Mesothelial cell of epicardium (in vitro differentiated cells): ENCODE measurements at regions not wholly inside any gene's neighbourhood (a gene's known extent, or its start where the extent isn't known, plus 50 kb on each side); places are given as distances from the start of the nearest gene placed in this dataset.

Experiments
- DNase-seq, 2 experiments: peaks; one replicate each; pipeline ENCODE4 v3.0.0; 2021; ENCODE audit warnings: low spot score in 2 of 2; ENCODE audit not compliant: unreplicated experiment in 2 of 2
- H3K27ac Mint-ChIP-seq: 2 replicates; pipeline ENCODE4 v1.8.0; 2021; ENCODE audit warnings: mixed read lengths
- H3K27me3 Mint-ChIP-seq: 2 replicates; pipeline ENCODE4 v1.8.0; 2021; ENCODE audit warnings: low read depth, mixed read lengths
- H3K36me3 Mint-ChIP-seq: 2 replicates; pipeline ENCODE4 v1.8.0; 2021; ENCODE audit warnings: mixed read lengths
- H3K4me1 Mint-ChIP-seq: 2 replicates; pipeline ENCODE4 v1.8.0; 2021; ENCODE audit warnings: mixed read lengths
- H3K4me3 Mint-ChIP-seq: 2 replicates; pipeline ENCODE4 v1.8.0; 2021; ENCODE audit warnings: mild to moderate bottlenecking, moderate library complexity, mixed read lengths
- H3K9me3 Mint-ChIP-seq: 2 replicates; pipeline ENCODE4 v1.8.0; 2021; ENCODE audit warnings: mixed read lengths
- TF ChIP-seq, protein P1 (sequence below): fragments of 200-600 bp; sonication (generic); IDR thresholded peaks from one replicate; pipeline ENCODE4 v1.5.0; 2021; ENCODE audit warnings: antibody characterized with exemption; ENCODE audit not compliant: unreplicated experiment

DNA sequence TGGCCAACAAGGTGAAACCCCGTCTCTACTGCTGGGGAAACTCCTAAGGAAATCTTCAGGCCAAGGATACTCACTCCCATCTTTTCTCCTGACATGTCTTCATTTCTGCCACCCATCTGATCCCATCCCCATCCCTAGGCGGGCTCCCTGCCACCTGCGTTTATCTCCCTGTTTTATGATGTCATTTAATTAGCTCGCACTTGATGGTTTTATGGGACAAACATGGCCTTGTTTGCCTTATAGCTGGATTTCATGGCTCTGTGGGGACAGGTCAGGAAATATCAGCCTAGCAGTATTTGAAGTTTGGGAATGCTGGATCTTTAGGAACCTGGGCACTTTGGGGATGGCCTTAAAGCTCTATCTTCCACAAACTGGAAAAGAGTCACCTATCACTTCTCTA, 88.5 kb upstream of the CISTR start:
- Mint-ChIP-seq H3K36me3 (no peaks in the 10 kb centered on the region), H3K27ac (no peak overlapping the region), H3K4me1 (peaks cover 19% of the 10 kb centered on the region), H3K27me3 (peaks cover 80% of the 10 kb centered on the region), H3K4me3 (no peak overlapping the region), H3K9me3 (no peaks in the 10 kb centered on the region)
- no peak for DNase-seq
- TF ChIP-seq, protein P1, sequence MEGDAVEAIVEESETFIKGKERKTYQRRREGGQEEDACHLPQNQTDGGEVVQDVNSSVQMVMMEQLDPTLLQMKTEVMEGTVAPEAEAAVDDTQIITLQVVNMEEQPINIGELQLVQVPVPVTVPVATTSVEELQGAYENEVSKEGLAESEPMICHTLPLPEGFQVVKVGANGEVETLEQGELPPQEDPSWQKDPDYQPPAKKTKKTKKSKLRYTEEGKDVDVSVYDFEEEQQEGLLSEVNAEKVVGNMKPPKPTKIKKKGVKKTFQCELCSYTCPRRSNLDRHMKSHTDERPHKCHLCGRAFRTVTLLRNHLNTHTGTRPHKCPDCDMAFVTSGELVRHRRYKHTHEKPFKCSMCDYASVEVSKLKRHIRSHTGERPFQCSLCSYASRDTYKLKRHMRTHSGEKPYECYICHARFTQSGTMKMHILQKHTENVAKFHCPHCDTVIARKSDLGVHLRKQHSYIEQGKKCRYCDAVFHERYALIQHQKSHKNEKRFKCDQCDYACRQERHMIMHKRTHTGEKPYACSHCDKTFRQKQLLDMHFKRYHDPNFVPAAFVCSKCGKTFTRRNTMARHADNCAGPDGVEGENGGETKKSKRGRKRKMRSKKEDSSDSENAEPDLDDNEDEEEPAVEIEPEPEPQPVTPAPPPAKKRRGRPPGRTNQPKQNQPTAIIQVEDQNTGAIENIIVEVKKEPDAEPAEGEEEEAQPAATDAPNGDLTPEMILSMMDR: no peak

DNA sequence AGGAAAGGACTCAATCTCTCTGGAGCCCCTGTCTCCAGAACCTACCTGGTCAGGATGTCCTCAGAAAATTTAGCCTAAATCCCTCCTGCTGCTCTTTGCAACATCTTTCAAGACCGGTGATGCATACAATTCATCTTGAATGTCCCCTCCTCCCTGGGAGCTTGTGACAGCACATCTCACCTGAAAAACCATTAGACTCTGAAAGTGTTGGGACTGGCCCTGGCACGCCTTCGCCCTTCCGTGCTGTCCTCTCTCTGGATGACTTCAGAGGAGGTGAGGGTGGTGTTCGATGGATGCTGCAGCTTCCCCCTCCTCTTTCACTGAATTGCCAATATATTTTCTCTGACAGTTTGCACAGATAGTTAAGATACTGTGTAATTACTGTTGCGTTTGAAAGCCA, 90.9 kb upstream of the CISTR start:
- H3K4me1 Mint-ChIP-seq: peaks cover 22% of the 10 kb centered on the region

DNA sequence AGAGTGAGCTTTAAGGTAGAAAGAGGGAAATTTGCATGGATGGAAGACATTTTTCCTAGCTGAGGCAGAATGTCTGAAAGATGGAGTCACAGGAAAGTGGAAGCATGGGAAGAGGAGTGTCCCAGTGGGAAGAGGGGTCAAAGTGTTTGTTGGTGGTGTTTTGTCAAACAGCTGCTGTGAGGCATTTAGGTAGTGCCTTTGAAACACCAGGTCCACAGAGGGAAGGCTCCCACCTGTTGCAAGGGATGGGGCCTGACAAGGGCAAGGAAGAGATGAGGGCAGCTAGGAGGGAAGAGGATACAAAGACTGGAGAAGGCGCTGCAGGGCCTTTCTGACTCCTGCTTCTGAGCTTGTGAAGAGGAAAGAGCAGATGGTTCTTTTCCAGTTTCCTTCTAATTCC, 91.8 kb upstream of the CISTR start:
- Mint-ChIP-seq H3K27me3 (peaks cover 71% of the 10 kb centered on the region), H3K4me3 (no peak overlapping the region), H3K36me3 (no peaks in the 10 kb centered on the region), H3K9me3 (no peaks in the 10 kb centered on the region), H3K4me1 (peaks cover 22% of the 10 kb centered on the region), H3K27ac (no peak overlapping the region)
- TF ChIP-seq, protein P1: no peak
- no peak for DNase-seq

More for the DNA sequence above, 90.9 kb upstream of the CISTR start:
- TF ChIP-seq, protein P1: no peak
- Mint-ChIP-seq H3K9me3 (no peaks in the 10 kb centered on the region), H3K36me3 (no peaks in the 10 kb centered on the region), H3K27ac (no peak overlapping the region), H3K27me3 (peaks cover 71% of the 10 kb centered on the region), H3K4me3 (no peak overlapping the region)
- no peak for DNase-seq

DNA sequence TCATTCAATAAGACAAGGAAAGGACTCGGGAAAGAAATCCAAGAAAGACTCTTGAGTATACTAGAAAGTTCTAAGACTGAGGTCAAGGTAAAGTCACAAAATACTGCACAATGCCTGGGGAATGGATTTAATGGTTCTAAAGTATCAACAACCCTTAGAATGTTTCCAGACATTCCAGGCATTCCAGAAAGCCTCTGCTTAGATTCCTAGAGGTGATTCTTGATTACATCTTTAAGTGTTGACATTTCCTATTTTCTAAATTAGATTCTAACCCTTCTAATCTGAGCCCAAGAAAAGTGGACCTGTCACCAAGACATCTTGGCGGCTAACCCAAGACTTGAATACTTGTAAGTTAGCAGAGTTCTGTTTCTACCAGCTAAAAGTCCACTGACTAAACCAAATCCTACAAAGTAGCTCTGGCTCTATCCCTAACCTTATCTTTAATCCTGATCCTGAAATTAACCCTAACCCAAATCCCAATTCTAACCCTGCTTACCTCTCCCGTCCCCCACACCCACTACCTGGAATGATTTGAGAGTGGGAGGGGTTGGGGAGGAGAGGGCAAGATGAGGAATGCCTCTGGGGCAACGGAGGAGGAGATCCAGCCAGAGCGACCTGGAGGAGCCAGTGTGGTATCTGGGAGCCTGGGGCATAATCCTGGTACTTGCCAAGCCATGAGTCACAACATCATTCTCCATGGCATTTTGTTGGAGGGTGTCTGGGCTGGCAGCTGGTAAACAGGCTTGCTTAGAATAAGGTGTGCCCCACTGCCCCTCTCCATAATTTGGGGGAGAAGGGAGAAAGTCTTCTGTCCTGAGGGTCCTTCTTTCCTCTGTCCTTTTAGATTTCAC, 93.4 kb upstream of the HOXC13 start:
- no peaks in the 10 kb centered on the region for H3K36me3 Mint-ChIP-seq
- no peak for DNase-seq
- H3K27ac Mint-ChIP-seq: peak overlapping the region; percentile 18
- TF ChIP-seq, protein P1: no peak
- H3K9me3 Mint-ChIP-seq: no peaks in the 10 kb centered on the region
- peaks cover 22% of the 10 kb centered on the region for H3K4me1 Mint-ChIP-seq
- no peak overlapping the region for H3K4me3 Mint-ChIP-seq
- H3K27me3 Mint-ChIP-seq: peaks cover 70% of the 10 kb centered on the region

DNA sequence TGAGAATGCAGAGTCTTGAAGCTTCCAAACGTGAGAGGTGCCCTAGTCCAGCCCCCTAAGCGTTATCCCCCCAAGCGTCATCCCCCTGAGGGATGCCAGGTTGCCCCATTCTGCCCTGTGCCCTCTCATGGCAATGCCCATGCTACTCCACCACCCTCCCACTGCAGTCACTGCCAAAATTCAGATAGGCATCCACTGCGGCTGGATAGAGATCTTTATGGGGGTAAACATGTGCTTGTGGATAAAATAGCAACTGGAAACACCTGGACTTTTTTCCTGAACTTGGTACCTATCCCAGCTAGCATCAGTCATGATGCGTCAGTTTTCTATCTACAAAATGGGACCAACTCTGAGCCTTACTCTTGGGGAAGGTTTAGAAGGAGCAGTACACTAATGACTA, 92.7 kb upstream of the HOXC13 start:
- Mint-ChIP-seq H3K4me3 (no peak overlapping the region), H3K27ac (no peak overlapping the region), H3K27me3 (peaks cover 69% of the 10 kb centered on the region), H3K36me3 (no peaks in the 10 kb centered on the region), H3K9me3 (no peaks in the 10 kb centered on the region), H3K4me1 (peaks cover 22% of the 10 kb centered on the region)
- no peak for DNase-seq
- TF ChIP-seq, protein P1: no peak
